Amniotic epithelial cell (primary cell): ENCODE measurements at regions not wholly inside any gene's neighbourhood (a gene's known extent, or its start where the extent isn't known, plus 50 kb on each side); places are given as distances from the start of the nearest gene placed in this dataset.
"Not testable (repeated sequence)": the region's sequence is repeated elsewhere in the genome, so short reads cannot be mapped to it uniquely, and the experiment has no call there.

ENCODE experiments used
- DNase-seq: peaks from one replicate; pipeline ENCODE4 v3.0.0-alpha.2; 2010; ENCODE audit warnings: low read depth

GRCh38 chr20:30508382-30508781 lies 749.1 kb upstream of the DEFB115 start:
- DNase-seq, result not testable (repeated sequence)

- no peak for DNase-seq
Observed at GRCh38 chr20:30511322-30512030, 746.0 kb upstream of the DEFB115 start.

DNA sequence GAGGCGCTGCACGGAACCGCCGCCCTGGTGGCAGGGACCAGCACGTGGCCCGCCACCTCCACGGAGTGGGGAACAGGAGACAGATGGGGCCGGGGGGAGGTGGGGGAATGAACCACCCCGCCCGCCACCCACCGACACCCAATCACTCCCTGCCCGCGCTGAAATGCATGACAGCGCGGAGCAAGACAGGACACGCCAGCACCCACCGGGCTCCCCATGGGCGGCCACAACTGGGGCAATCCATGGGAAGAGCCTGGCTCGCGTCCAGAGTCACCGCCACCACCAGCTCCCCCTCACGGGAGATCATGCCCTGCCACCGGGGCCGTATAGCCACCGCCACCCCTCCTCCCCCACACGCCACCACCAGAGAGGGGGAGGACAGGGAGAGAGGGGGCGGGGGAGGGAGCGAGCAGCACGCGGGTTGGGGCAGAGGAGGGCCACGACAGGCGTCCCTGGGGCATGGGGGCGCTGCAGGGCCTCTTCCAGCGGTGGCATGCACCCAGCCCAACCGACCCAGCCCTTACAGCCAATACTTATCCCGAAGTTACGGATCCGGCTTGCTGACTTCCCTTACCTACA lies 744.3 kb upstream of the DEFB115 start:
- peak; percentile 1 for DNase-seq

GRCh38 chr20:30515915-30516314 lies 741.5 kb upstream of the DEFB115 start:
- not testable (repeated sequence) for DNase-seq

- DNase-seq, result not testable (repeated sequence)
Observed at GRCh38 chr20:30518906-30519305, 738.6 kb upstream of the DEFB115 start.

- not testable (repeated sequence) for DNase-seq
Observed at GRCh38 chr20:30521686-30522415, 735.6 kb upstream of the DEFB115 start.

DNA sequence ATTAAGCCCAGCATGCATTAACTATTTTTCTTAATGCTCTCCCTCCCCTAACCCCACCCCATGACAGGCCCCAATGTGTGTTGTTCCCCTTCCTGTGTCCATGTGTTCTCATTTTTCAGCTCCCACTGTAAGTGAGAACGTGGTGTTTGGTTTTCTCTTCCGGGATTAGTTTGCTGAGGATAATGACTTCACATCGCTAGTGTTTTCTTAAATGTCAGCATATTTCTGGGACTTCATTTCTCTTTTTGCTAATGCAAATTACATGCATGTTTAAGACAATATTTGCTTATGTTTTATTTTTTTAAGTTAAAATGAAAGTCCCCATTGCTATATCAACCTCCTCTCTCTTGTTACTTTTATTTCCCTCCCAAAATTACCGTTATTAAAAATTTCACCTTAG lies 733.3 kb upstream of the DEFB115 start:
- not testable (repeated sequence) for DNase-seq

DNA sequence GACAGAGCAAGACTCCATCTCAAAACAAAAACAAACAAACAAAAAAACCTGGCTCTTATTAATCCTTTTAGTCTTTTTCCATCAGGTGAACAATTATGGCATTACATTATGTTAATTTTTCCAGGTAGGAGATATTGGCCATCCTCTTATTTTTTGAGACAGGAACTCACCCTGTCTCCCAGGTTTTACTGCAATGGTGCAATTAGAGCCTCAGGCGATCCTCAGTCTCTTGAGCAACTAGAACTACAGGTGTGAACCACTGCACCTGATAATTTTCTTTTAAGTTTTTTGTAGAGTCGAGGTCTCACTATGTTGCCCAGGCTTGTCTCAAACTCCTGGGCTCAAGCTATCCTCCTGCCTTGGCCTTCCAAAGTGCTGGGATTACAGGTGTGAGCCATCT lies 732.7 kb upstream of the DEFB115 start:
- DNase-seq, result not testable (repeated sequence)

DNA sequence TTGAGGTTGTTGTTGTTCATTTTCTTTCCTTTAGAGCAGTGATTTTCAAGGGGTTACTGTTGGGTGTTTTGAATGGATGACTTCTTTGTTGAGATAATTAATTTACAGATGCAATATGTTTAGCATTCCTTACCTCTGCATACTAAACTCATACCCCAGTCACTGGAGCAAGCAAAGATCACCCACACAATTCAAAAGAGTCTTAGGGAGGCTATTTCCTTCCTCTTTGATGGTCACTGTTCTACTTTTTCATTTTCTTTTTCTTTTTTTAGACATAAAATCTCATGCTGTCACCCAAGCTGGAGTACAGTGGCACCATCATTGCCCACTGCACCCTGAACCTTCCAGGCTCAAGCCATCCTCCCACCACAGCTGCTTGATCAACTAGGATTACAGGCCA lies 723.8 kb upstream of the DEFB115 start:
- not testable (repeated sequence) for DNase-seq

- DNase-seq, result not testable (repeated sequence)
Observed at GRCh38 chr20:30537459-30537858, 720.0 kb upstream of the DEFB115 start.

DNA sequence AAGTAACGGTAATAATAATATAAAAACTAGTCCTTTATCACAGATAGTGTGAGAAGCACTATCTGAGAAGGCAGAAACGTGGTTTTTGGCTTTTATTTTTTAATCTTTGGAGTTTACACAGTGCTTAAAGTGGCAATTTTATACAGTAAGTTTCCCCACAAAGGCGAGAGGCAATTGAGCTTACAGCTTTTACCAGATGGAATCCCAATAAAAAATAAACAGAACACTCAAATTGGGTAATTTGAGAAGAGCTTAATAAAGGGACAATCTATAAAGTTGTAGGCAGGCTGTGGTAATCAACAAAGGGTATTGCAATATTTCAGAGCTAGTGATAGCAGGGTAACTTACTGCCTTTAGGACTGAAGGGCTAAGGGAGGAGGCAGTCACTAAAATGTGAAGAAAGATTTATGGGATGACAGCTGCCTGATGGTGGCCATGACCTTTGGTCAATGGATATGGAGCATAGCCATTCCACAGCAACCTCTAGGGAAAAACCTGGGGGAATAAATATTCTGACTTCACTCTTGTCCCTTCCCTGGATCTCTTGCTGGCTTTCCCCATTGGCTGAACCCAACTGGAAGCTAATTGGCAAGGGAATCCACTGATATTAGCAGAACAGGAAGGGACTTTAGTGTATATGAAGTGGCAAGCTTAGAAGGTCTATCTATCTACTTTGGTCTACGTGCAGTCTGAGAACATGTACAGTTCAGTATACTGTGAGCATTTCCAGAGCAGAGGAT lies 717.0 kb upstream of the DEFB115 start:
- DNase-seq, result not testable (repeated sequence)

DNA sequence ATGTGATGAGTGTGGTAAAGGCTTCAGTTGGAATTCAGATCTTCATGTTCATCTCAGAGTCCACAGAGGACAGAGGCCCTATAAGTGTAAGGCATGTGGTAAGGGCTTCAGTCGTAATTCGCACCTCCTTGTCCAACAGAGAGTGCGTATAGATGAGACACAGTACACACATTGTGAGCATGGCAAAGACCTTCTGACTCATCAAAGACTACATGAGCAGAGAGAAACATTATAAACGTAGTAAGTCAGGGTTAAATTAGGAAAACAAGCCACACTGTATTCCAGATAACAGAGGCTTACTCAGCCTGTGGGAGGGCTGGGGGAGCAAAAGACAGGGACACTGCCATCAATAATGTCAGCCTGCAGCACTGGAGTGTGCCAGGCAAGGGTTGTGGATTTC lies 706.2 kb upstream of the DEFB115 start:
- DNase-seq, result not testable (repeated sequence)

DNA sequence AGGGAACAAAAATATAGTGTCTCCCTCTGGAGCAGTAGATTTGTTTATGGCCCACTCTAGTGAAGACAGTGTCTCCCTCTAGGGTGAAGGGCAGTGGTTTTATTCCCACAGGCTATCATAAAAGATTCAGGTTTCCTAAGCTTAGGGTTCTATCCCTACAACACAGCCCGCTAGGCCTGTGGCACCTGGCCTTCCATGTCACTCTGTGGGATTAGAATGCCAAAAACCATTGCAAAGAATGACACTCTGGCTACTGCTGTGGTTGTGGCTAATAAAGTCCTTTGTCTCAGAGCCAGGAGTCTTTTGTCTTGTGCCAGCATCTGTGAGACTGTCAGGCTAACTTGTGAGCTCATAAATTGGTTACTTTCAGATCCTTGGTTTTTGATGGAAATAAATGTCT lies 700.7 kb upstream of the DEFB115 start:
- DNase-seq, result not testable (repeated sequence)

DNA sequence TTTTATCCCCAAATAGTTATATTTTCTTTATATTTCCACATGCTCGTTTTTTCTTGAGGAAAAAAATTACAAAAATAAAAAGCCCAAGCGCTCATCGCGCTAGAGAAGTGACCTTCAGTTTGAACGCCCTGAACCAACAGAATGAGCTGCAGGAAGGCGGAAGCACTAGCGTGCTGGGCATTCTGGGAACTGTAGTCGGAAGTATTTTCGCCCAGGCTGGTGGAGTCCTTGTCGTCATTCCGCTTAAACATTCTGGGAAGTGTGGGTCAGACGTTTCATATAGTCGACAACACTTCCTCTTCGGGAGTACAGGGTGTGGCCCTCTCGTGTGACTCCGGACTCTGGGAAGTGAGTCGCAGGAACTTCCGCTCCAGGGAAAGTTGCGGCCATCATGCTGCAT lies 692.4 kb upstream of the DEFB115 start:
- DNase-seq, result not testable (repeated sequence)

- not testable (repeated sequence) for DNase-seq
Observed at GRCh38 chr20:30569867-30570266, 687.6 kb upstream of the DEFB115 start.

DNA sequence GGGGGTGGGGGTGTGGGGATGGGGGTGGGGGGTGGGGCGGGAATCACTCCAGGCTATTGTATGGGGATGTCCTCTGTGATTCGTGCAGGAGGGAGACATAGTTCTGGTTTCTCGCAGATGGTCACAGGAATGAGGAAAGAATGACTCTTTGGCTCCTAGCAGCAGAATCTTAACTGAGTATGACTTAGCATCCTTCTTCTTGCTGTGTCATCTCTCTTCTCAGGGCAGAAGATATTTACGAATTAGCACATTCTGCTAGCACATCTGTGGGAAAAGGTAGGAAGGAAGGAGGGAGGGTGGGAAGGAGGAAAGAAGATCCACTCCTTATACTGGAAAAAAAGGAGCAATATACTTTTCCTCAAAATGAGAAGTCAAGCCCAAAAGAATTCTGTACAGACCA lies 686.8 kb upstream of the DEFB115 start:
- DNase-seq, result not testable (repeated sequence)

GRCh38 chr20:30574337-30574736 lies 683.1 kb upstream of the DEFB115 start:
- DNase-seq, result not testable (repeated sequence)

DNA sequence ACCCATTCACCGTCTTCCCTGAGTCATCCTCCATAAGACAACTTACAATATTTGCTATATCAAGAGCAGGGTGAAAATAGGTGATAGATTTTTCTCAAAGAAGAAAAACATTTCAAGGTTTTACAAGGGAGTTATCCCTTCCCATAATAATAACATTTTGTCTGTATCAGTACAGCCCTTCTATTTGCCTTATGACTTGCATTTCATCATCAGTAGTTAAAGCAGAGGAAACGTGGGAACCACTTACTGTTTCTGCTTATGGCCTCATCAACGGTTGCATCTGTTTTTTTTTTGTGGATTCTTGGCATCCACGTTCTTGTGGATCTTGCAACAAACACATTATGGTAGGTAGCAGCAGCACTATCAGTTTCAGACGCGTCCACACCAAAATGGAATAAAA lies 678.4 kb upstream of the DEFB115 start:
- DNase-seq, result peak; percentile 26

DNA sequence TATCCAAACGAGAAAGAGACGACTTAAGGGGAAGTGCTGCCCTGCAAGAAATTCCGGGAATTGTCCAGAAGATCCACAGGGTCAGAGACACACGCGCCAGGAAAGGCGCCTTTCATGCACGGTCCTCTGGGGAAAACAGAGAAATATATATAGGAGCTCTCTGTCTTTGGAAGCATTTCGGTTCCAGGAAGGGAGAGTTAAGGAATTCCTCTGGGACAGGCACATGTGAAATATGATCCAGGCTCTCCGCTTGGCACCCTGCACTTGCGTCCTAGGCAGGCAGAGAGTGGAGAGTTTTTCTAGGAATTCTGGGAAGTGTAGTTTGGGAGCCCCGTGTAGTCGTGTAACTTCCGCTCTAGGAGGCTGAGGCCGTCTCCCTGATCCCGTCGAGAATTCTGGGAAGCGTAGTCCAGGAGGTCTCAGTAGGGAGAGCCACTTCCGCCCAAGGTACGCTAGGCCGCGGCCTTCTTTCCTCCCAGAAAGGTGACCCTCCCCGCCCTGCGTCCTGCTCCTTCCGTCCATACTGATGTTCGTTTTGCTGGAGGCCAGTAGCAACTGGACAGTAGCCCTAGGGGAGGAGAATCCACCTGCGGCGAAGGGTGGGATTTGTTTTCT lies 677.5 kb upstream of the DEFB115 start:
- DNase-seq, result peak; percentile 78

DNA sequence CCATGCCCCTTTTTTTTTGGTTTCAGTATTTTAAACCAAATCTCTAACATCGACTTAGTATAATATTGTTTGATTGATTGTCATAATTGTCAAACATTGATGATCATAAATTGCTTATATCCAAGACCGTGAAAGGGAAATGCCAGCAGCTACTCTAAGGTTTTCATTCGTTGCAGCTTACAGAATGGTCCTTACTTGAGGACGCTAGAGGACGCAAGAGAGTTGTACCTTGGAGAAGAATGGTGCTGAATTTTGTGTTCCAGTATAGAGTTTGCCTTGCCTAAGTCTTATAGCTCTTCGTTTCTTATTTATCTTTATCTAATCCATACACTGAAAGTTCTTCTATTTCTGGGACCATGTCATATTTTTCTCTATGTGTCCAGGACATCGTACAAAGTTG lies 675.6 kb upstream of the DEFB115 start:
- not testable (repeated sequence) for DNase-seq

DNA sequence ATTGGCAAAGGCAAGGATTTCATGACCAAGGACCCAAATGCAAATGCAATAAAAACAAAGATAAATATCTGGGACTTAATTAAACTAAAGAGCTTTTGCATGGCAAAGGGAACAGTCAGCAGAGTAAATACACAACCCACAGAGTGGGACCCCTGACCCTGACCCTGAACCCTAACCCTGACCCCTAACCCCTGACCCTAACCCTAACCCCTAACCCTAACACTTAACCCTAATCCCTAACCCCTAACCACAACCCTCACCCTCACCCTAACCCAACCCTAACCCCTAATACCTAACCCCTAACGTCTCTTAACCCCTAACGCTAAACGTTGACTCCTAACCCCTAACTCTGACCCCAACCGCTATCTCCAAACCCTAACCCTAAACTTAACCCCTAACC lies 673.1 kb upstream of the DEFB115 start:
- not testable (repeated sequence) for DNase-seq

- DNase-seq, result peak; percentile 33
Observed at GRCh38 chr20:30585244-30585796, 672.1 kb upstream of the DEFB115 start.
